Superior temporal gyrus (tissue), 1 donor: ENCODE measurements at regions not wholly inside any gene's neighbourhood (a gene's known extent, or its start where the extent isn't known, plus 50 kb on each side); places are given as distances from the start of the nearest gene placed in this dataset.
"Not testable (repeated sequence)": the region's sequence is repeated elsewhere in the genome, so short reads cannot be mapped to it uniquely, and the experiment has no call there.

Experiments used
- DNase-seq: peaks from one replicate; pipeline ENCODE4 v3.0.0-alpha.2; 2016; ENCODE audit errors: extremely low spot score

- no peak for DNase-seq
Measured at GRCh38 chr4:29259556-29259955, 1460.6 kb upstream of the PCDH7 start.

DNA sequence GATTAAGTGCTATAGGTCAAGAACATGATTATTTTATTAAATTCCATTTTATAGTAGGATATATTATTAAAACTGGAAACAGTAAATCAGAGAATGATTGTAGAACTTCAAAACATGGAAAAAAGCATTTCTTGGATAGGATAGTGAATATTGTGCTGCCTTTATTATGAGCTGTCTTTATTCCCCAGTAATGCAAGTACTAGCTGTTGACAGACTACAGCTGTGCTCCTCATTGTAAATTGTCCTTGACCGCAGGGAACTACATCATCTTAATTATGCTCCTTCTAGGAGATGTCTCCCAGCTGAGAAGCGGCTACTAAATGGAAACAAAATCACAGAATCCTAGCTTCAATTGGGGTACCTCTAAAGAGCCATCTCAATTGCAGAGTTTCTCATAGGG lies 1457.2 kb upstream of the PCDH7 start:
- no peak for DNase-seq

GRCh38 chr4:29276150-29276549 lies 1444.0 kb upstream of the PCDH7 start:
- no peak for DNase-seq

DNA sequence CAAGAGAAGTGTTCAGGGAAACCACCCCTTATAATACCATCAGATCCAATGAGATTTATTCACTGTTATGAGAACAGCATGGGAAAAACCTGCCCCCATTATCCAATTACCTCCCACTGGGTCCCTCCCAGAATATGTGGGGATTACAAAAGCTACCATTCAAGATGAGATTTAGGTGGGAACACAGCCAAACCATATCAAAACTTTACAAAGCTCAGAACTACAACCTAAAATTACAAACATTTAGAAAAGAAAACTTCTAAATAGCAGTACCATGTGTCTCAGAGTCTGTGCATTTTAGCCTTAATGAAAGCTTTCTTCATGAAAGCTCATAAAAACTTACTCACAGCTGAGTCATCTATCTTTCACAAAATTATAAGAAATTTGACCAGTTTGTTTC lies 1442.8 kb upstream of the PCDH7 start:
- DNase-seq: no peak

DNA sequence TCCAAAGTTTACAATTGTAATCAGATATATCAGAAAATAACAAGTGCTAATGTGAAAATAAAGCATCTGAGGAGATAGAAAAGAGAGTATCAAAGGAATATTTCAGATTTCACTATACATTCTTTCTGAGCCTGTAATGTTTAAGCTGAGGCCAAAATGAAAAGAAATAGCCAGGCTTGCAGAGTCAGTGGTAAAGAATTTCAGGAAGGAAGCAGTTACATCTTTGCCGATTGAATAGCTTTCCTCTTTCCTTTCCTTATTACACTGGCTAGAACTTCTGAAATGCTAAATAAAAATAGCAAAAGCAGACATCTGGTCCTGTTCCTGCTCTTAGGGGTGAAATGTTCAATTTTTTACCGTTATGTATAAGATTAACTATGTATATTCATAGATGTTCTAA lies 1441.6 kb upstream of the PCDH7 start:
- DNase-seq: no peak

GRCh38 chr4:29289118-29289517 lies 1431.1 kb upstream of the PCDH7 start:
- DNase-seq: no peak

- DNase-seq: no peak
Measured at GRCh38 chr4:29295280-29295679, 1424.9 kb upstream of the PCDH7 start.

GRCh38 chr4:29304595-29304994 lies 1415.6 kb upstream of the PCDH7 start:
- no peak for DNase-seq

GRCh38 chr4:29307256-29307655 lies 1412.9 kb upstream of the PCDH7 start:
- no peak for DNase-seq

DNA sequence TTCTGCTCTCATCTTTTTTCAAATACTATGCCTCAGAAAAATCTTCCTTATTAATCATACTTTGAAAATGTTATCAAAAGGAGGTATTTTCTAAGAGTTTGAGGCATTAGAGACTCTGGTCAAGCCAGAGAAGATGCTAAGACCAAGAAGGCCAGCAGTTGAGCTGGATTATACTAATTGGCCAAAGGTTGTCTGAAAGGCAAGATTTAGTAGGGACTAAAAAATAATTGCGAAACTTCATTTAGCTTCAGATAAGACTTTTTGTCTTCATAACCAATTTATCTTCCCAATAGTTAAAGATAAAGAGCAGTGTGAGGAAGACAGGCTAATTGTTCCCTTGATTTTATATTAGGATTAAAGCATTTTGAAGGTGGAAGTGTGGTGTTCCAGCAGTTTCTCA lies 1412.4 kb upstream of the PCDH7 start:
- DNase-seq: no peak

- no peak for DNase-seq
Measured at GRCh38 chr4:29309050-29309449, 1411.1 kb upstream of the PCDH7 start.

- DNase-seq: no peak
Measured at GRCh38 chr4:29310252-29310651, 1409.9 kb upstream of the PCDH7 start.

DNA sequence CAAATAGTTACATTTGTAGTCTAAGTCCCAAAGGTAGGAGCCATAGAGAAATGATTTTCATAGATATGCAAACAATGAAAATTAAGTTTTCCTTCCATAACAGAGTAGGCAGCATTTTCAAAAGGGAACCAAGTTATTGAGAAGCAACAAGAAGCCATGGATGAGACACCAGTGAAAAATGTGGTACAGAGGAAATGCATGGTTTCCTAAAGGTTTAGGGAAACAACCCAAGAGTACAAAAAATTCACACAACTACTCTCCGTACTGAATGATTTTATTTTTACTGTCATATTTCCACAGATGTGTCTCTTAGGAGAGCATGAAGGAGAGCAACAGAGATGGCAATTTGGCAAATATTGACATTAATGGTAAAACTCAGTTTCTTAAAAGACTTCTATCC lies 1408.9 kb upstream of the PCDH7 start:
- DNase-seq: no peak

DNA sequence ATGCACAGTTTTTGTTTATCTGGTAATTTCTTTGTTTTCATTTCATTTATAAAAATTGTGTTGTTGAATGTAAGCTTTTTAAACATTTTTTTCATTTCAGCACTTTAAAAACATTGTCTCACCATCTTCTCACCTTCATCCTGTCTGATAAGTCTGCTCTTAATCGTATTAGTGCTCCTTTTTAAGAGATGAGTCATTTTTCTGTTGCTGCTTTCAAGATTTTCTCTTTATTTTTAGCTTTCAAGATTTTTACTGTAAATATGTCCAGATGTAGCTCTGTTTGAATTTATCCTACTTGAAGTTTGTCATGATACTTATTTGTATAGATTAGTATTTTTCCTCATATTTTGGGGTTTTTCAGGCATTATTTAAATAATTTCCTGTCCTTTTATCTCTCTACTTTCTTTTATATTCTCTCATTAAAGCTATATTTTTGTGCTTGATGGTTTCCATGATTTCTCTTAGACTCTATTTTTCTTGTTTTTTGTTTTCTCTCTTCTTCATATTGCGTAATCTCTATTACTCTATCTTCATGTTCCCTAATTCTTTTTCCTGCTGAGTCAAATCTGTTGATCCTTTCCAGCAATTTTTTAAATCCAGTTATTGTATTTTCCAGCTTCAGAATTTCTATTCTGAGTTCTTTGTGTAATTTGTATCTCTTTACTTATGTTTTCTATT lies 1400.4 kb upstream of the PCDH7 start:
- DNase-seq: no peak

- no peak for DNase-seq
Measured at GRCh38 chr4:29320947-29321620, 1399.1 kb upstream of the PCDH7 start.

GRCh38 chr4:29326004-29326403 lies 1394.2 kb upstream of the PCDH7 start:
- DNase-seq: no peak

- DNase-seq: no peak
Measured at GRCh38 chr4:29326816-29327215, 1393.4 kb upstream of the PCDH7 start.

GRCh38 chr4:29336861-29337260 lies 1383.3 kb upstream of the PCDH7 start:
- no peak for DNase-seq

DNA sequence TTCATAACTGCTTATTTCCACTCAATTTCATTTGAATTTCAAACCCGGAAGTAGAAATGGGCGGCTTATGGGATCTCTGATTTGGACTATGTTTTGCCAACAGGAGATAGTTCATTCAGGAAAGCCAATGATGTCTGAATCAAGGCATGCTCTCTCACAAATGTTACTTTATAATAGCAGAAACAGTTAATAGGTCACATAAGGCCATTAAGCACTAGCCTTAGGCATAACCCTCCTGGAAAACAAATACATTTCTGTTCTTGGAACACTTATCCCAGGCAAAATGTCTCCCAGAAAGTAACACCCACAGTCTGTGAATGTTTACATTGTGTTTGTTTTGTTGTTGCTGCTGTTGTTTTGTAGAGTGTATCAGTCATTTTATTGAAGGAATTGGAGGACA lies 1347.2 kb upstream of the PCDH7 start:
- DNase-seq: no peak

GRCh38 chr4:29375716-29376115 lies 1344.5 kb upstream of the PCDH7 start:
- no peak for DNase-seq

DNA sequence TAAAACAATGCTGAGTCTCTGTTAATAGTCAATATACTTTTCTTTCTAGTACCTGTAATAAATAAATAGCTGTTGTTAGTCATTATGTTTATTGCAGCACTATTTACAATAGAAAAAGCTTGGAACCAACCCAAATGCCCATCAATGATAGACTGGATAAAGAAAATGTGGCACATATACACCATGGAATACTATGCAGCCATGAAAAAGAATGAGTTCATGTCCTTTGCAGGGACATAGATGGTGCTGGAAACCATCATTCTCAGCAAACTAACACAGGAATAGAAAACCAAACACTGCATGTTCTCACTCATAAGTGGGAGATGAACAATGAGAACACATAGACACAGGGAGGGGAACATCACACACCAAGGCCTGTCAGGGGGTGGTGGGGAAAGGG lies 1341.9 kb upstream of the PCDH7 start:
- not testable (repeated sequence) for DNase-seq

GRCh38 chr4:29390921-29391320 lies 1329.2 kb upstream of the PCDH7 start:
- no peak for DNase-seq

DNA sequence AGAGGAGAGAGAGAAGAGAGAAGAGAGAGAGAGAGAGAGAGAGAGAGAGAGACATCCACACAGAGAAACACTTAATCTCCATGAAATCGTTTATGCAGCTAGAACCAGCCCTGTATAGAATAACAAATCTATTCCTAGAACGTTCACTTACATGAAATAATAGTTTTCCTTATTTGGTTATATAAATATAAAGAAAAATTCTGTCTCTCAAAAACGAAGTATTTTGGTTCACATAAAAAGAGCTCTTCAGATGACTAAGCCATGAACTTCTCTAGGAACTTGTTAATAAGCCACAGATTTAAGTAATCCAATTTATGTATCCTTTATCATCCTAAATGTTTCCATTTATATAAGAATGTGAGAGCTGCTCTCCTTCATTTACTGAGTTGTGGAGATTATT lies 1315.1 kb upstream of the PCDH7 start:
- DNase-seq: no peak

DNA sequence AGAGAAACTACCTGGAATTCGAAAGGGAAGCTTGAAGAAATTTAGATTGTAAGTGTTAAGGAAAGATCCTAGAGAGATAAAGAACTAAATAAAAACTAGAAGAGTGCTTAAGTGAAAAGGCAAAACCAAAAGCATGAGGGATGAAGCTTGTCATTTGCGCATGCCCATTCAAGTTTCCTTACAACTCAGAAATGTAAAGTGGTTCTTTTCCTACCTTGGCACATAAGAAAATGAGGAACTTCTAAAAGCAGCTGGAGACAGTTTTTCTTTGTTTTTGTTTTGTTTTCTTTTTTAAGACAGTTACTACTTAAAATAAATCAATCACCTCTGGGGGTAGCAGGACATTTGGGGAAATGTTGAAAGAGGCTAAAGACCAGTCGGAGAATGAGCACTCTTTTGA lies 1304.4 kb upstream of the PCDH7 start:
- DNase-seq: no peak
